ENCODE measurements at regions not wholly inside any gene's neighbourhood (a gene's known extent, or its start where the extent isn't known, plus 50 kb on each side); places are given as distances from the start of the nearest gene placed in this dataset.

- TF ChIP-seq CTCF (IDR thresholded peaks at IDR 0.05; ENCODE audit: borderline replicate concordance, extremely low read depth, low read length, poor library complexity, severe bottlenecking) (peak; percentile 70), EZH2 (IDR thresholded peaks at IDR 0.05; ENCODE audit: borderline replicate concordance, low read depth, low read length, severe bottlenecking) (no peak)
Measured at GRCh38 chr13:104810242-104810641, 1725.2 kb downstream of the EFNB2 start.
